A549 (cell line): ENCODE measurements at regions not wholly inside any gene's neighbourhood (a gene's known extent, or its start where the extent isn't known, plus 50 kb on each side); places are given as distances from the start of the nearest gene placed in this dataset.
A peak's percentile ranks its signal among the peaks of the same experiment; 100 is the strongest.

ENCODE experiments used
- ATAC-seq, 2 experiments: fragments of 200-7000 bp in 1 of 2; fragments of >200 bp in 1 of 2; cut with Nextera tagmentation in 1 of 2; cut with Tn5 transposase in 1 of 2; 3 replicates each; pipeline versions ENCODE4 v1.8.0 to v1.9.1; 2018 to 2020; ENCODE audit warnings: mild to moderate bottlenecking in 1 of 2, moderate library complexity in 1 of 2
- CTCF ChIA-PET: fragments of 300-600 bp; sonication (Branson Sonifier 250); formaldehyde crosslinking; extraction: SDS; loops from one replicate; lab custom pipeline; 2021; ENCODE audit warnings: antibody characterized with exemption, inconsistent platforms; lab: Yijun Ruan, JAX
- POLR2A ChIA-PET: fragments of 350-600 bp; formaldehyde crosslinking; extraction: SDS; loops from one replicate; lab custom pipeline; 2021; ENCODE audit warnings: antibody characterized with exemption, inconsistent platforms; lab: Yijun Ruan, JAX
- DNase-seq, 2 experiments: peaks; one replicate each; pipeline versions ENCODE4 v3.0.0 to v3.0.0-alpha.2; 2011 to 2016; ENCODE audit warnings: low read depth in 1 of 2, low spot score in 1 of 2
- FAIRE-seq: peaks from 2 replicates; lab custom pipeline; 2011; peaks lifted over from hg19 to GRCh38; lab: Jason Lieb, UNC
- H3K27ac ChIP-seq, 2 experiments: fragments of >200 bp; sonication (Bioruptor Twin); formaldehyde crosslinking; 3 replicates each; pipeline ENCODE4 v1.5.1; 2016 to 2017
- H3K4me1 ChIP-seq: fragments of >200 bp; sonication (Bioruptor Twin); formaldehyde crosslinking; 3 replicates; pipeline ENCODE4 v1.6.1; 2016
- H3K4me2 ChIP-seq: fragments of >200 bp; sonication (Bioruptor Twin); formaldehyde crosslinking; 3 replicates; pipeline ENCODE4 v1.6.1; 2016
- H3K4me3 ChIP-seq: fragments of >200 bp; sonication (Bioruptor Twin); formaldehyde crosslinking; 3 replicates; pipeline ENCODE4 v1.5.1; 2016
- H3K9me3 ChIP-seq: fragments of >200 bp; sonication (Bioruptor Twin); formaldehyde crosslinking; 3 replicates; pipeline ENCODE4 v1.6.1; 2016
- CBX8 ChIP-seq: fragments of 200-600 bp; sonication (generic); IDR thresholded peaks from 2 replicates; pipeline ENCODE4 v1.6.1; 2016
- CEBPB ChIP-seq, 2 experiments: fragments of >200 bp in 1 of 2; sonication (Bioruptor Twin) in 1 of 2; formaldehyde crosslinking in 1 of 2; IDR thresholded peaks; 2 replicates each; pipeline ENCODE4 v1.6.1; 2012 to 2016
- CHD2 ChIP-seq: fragments of 150-350 bp; IDR thresholded peaks from 2 replicates; pipeline ENCODE4 v1.6.1; 2014; ENCODE audit warnings: low read length; ENCODE audit not compliant: partially characterized antibody
- CHD4 ChIP-seq: fragments of 200-600 bp; sonication (generic); IDR thresholded peaks from 2 replicates; pipeline ENCODE4 v1.6.1; 2016; ENCODE audit warnings: antibody characterized with exemption, mild to moderate bottlenecking, borderline replicate concordance
- EHF ChIP-seq: fragments of 250-450 bp; sonication (Bioruptor Pico); IDR thresholded peaks from 2 replicates; pipeline ENCODE4 v1.5.0; 2020; ENCODE audit warnings: mild to moderate bottlenecking
- EP300 ChIP-seq, 2 experiments: fragments of >200 bp; sonication (Bioruptor Twin); formaldehyde crosslinking; IDR thresholded peaks; 2 replicates in 1 of 2; 3 replicates in 1 of 2; pipeline ENCODE4 v1.6.1; 2016 to 2017
- FOXS1 ChIP-seq: fragments of 250-450 bp; sonication (Bioruptor Pico); IDR thresholded peaks from 2 replicates; pipeline ENCODE4 v1.5.0; 2020; ENCODE audit warnings: mild to moderate bottlenecking, moderate library complexity
- HDAC2 ChIP-seq: fragments of 200-600 bp; sonication (generic); IDR thresholded peaks from 2 replicates; pipeline ENCODE4 v1.6.1; 2016
- HEYL ChIP-seq: fragments of 250-450 bp; sonication (Bioruptor Pico); IDR thresholded peaks from 2 replicates; pipeline ENCODE4 v1.8.0; 2021; ENCODE audit warnings: mild to moderate bottlenecking, moderate library complexity
- HOXA7 ChIP-seq: fragments of 250-450 bp; sonication (Bioruptor Pico); IDR thresholded peaks from 2 replicates; pipeline ENCODE4 v1.5.0; 2020; ENCODE audit warnings: mild to moderate bottlenecking, moderate library complexity
- HOXB5 ChIP-seq: fragments of 250-450 bp; sonication (Bioruptor Pico); IDR thresholded peaks from 2 replicates; pipeline ENCODE4 v1.5.0; 2020; ENCODE audit warnings: mild to moderate bottlenecking, moderate library complexity
- JUNB ChIP-seq: fragments of >200 bp; sonication (Bioruptor Twin); formaldehyde crosslinking; IDR thresholded peaks from 2 replicates; pipeline ENCODE4 v1.6.1; 2016
- KDM5A ChIP-seq: fragments of 200-600 bp; sonication (generic); IDR thresholded peaks from 2 replicates; pipeline ENCODE4 v1.6.1; 2016; ENCODE audit warnings: antibody characterized with exemption, mild to moderate bottlenecking
- MAFK ChIP-seq: fragments of 450-650 bp; IDR thresholded peaks from 2 replicates; pipeline ENCODE4 v1.6.1; 2014; ENCODE audit not compliant: partially characterized antibody
- NPAS2 ChIP-seq: fragments of 250-450 bp; sonication (Bioruptor Pico); IDR thresholded peaks from 2 replicates; pipeline ENCODE4 v1.8.0; 2022; ENCODE audit warnings: mild to moderate bottlenecking, moderate library complexity, borderline replicate concordance
- RAD21 ChIP-seq, 2 experiments: fragments of >200 bp in 1 of 2; sonication (Bioruptor Twin) in 1 of 2; formaldehyde crosslinking in 1 of 2; IDR thresholded peaks in 1 of 2; conservative IDR thresholded peaks in 1 of 2; 2 replicates in 1 of 2; 3 replicates in 1 of 2; pipeline ENCODE4 v1.6.1; 2012 to 2018; ENCODE audit warnings: inconsistent platforms in 1 of 2
- RARB ChIP-seq: fragments of 250-450 bp; sonication (Bioruptor Pico); IDR thresholded peaks from 2 replicates; pipeline ENCODE4 v1.8.0; 2021; ENCODE audit warnings: mild to moderate bottlenecking, moderate library complexity
- ZNF302 ChIP-seq: fragments of 250-450 bp; sonication (Bioruptor Pico); IDR thresholded peaks from 2 replicates; pipeline ENCODE4 v1.9.0; 2021; ENCODE audit warnings: inconsistent platforms, mild to moderate bottlenecking, moderate library complexity
- WGBS: methylation state at CpG from one replicate; pipeline ENCODE4 v1.1.6; 2017; ENCODE audit errors: missing lambda C conversion rate; 5-methylcytosine and 5-hydroxymethylcytosine counted together
- TF ChIP-seq, protein P1 (sequence below): fragments of >200 bp; sonication (Bioruptor Twin); formaldehyde crosslinking; IDR thresholded peaks from 2 replicates; pipeline ENCODE4 v1.6.1; 2016
- TF ChIP-seq, protein P2 (sequence below): fragments of >200 bp; sonication (Bioruptor Twin); formaldehyde crosslinking; IDR thresholded peaks from 3 replicates; pipeline ENCODE4 v1.5.1; 2016
- TF ChIP-seq, protein P3 (sequence below): IDR thresholded peaks from 2 replicates; pipeline ENCODE4 v1.6.1; 2012
- TF ChIP-seq, protein P4 (sequence below): IDR thresholded peaks from 2 replicates; pipeline ENCODE4 v1.6.1; 2012
- TF ChIP-seq, protein P5 (sequence below): fragments of 200-600 bp; sonication (generic); IDR thresholded peaks from 2 replicates; pipeline ENCODE4 v1.6.1; 2016; ENCODE audit warnings: antibody characterized with exemption, mild to moderate bottlenecking, moderate library complexity
- TF ChIP-seq, protein P6 (sequence below): fragments of >200 bp; sonication (Bioruptor Twin); formaldehyde crosslinking; IDR thresholded peaks from 3 replicates; pipeline ENCODE4 v1.6.1; 2016

DNA sequence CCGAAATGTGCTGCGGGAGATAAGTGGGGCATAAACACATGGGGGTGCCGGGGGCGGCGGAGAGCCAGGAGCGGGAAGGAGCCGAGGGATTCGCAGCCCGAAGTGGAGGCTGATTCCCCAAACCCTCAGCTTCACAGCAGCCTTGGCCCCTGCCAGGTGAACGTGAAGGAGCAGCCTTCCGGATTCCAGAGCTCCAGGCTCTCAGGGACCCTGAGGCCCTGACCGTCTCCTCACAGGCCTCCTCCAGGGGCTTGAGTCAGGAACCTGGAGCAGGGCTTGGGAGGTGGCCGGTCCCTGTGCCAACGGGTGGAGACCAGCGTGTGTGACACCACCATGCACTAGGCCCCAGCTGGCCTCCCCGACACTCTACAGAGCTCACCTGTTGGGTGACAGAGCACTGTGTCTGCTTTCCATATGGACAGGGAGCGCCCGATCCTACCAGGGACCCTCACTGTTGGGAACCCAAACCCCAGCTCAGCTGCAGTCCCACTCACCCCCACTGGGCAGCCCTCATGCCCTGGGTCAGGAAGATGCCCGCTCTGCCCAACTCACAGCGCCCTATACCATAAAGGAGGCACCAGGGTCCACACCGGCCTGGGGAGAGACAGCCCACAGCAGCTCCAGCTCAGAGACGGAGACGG, 117.6 kb upstream of the OTOS start:
- no peak for DNase-seq
- 88% methylated on average over 17 of the region's 23 CpGs for WGBS
- peaks cover 8% of the 10 kb centered on the region; the same call in 2 of the 3 replicates for H3K9me3 ChIP-seq
- H3K27ac ChIP-seq: no peak overlapping the region
- no peak overlapping the region for H3K4me2 ChIP-seq
- H3K4me1 ChIP-seq: peaks cover 15% of the 10 kb centered on the region; the same call in 2 of the 3 replicates
- peak in 1 of 2 experiments; percentile 18; a peak in 2 of 6 replicates for ATAC-seq
- no peak for TF ChIP-seq CEBPB (IDR thresholded peaks at IDR 0.05)
- no peak for TF ChIP-seq HOXA7 (CRISPR knock-in tag)
- TF ChIP-seq, protein P1, sequence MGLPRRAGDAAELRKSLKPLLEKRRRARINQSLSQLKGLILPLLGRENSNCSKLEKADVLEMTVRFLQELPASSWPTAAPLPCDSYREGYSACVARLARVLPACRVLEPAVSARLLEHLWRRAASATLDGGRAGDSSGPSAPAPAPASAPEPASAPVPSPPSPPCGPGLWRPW: no peak
- TF ChIP-seq, protein P2, sequence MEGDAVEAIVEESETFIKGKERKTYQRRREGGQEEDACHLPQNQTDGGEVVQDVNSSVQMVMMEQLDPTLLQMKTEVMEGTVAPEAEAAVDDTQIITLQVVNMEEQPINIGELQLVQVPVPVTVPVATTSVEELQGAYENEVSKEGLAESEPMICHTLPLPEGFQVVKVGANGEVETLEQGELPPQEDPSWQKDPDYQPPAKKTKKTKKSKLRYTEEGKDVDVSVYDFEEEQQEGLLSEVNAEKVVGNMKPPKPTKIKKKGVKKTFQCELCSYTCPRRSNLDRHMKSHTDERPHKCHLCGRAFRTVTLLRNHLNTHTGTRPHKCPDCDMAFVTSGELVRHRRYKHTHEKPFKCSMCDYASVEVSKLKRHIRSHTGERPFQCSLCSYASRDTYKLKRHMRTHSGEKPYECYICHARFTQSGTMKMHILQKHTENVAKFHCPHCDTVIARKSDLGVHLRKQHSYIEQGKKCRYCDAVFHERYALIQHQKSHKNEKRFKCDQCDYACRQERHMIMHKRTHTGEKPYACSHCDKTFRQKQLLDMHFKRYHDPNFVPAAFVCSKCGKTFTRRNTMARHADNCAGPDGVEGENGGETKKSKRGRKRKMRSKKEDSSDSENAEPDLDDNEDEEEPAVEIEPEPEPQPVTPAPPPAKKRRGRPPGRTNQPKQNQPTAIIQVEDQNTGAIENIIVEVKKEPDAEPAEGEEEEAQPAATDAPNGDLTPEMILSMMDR: no peak
- TF ChIP-seq CHD4: no peak
- no peak for TF ChIP-seq RARB (CRISPR knock-in tag)
- no peak overlapping the region for H3K4me3 ChIP-seq
- CTCF ChIA-PET: interaction anchor here (2.6 to 2.8 kb wide), 2 partner anchors 25 kb away, joined by 9 to 10 read pairs; no protein-coding TSS in a partner anchor
- POLR2A ChIA-PET: no interaction called here
- no peak for FAIRE-seq

DNA sequence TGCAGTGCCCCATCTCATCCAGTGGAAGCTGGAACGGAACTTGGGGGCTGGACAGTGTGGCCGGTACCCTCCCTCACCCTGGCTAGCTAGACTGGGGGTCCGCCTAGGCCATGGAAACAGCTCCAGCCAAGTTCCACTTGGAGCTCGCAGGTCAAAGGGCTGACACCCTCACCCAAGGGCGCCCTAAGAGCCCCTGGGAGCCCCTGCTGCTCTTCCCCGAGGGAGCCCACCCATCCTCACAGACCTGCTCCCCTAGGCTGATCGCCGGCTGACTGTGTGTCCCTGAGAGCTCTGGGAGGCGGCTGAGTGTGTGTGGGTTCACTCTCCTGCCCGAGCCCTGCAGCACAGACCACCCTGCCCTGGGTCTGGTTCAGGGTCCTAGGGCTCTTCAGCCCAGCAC, 118.2 kb upstream of the OTOS start:
- no peak overlapping the region for H3K27ac ChIP-seq
- WGBS: 79% methylated on average over 2 of the region's 10 CpGs
- no peak for FAIRE-seq

DNA sequence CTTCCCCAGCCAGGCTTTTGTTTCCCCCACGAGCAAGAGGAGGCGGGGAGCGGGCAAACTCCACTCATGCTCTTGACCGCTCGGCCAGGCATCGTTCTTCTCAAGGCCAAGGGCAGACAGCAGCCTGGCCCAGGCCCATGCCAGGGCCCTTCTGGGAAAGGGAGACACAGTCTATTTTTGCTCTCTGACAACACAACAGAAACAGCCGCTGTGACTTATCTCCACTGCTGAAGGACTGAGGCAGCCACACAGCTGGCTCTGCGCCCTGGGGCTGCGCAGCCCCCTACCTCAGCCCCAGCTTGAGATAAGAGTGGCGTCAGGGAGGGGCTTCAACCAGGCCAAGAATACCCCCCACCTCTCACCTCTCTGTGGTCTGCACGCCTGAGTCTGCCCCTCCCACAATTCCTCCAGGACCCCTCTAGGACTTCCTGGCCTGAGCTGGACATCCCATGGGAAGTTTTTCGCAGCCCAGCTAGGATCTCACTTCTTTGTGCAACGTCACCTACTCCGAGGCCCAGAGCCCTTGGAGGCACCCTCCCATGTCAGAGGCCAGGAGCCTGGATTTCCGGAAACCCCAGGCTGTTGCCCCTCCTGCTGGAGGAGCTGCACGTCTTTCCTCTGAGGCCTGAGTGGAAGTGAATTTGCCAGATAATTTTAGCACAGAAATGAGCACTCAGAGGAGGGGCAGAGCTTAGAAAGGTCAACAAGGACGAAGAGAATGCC, 118.9 kb upstream of the OTOS start:
- WGBS: 73% methylated on average over 13 of the region's 17 CpGs
- Histone ChIP-seq H3K4me3 (no peak overlapping the region), H3K9me3 (peaks cover 15% of the 10 kb centered on the region; the same call in 2 of the 3 replicates), H3K4me2 (no peak overlapping the region), H3K27ac (no peak overlapping the region), H3K4me1 (peaks cover 15% of the 10 kb centered on the region; the same call in 2 of the 3 replicates)
- ChIA-PET CTCF (interaction anchor here (1.1 to 2.6 kb wide), 2 partner anchors 10 to 27 kb away, joined by 4 to 9 read pairs; no protein-coding TSS in a partner anchor), POLR2A (no interaction called here)
- FAIRE-seq (no peak), DNase-seq (no peak), ATAC-seq (no peak)
- TF ChIP-seq HEYL (CRISPR knock-in tag): no peak
- TF ChIP-seq ZNF302 (CRISPR knock-in tag): no peak
- TF ChIP-seq, protein P3, sequence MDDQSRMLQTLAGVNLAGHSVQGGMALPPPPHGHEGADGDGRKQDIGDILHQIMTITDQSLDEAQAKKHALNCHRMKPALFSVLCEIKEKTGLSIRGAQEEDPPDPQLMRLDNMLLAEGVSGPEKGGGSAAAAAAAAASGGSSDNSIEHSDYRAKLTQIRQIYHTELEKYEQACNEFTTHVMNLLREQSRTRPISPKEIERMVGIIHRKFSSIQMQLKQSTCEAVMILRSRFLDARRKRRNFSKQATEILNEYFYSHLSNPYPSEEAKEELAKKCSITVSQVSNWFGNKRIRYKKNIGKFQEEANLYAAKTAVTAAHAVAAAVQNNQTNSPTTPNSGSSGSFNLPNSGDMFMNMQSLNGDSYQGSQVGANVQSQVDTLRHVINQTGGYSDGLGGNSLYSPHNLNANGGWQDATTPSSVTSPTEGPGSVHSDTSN: no peak
- TF ChIP-seq JUNB: no peak
- no peak for TF ChIP-seq HDAC2
- TF ChIP-seq CHD2: no peak
- TF ChIP-seq EP300 (IDR thresholded peaks at IDR 0.05): no peak
- no peak for TF ChIP-seq HOXB5
- TF ChIP-seq RAD21 (conservative IDR thresholded peaks at IDR 0.05 in 1 of 2, IDR thresholded peaks at IDR 0.05 in 1 of 2): no peak
- TF ChIP-seq, protein P4, sequence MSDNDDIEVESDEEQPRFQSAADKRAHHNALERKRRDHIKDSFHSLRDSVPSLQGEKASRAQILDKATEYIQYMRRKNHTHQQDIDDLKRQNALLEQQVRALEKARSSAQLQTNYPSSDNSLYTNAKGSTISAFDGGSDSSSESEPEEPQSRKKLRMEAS: no peak
- no peak for TF ChIP-seq MAFK
- TF ChIP-seq, protein P1: no peak
- no peak for TF ChIP-seq CBX8
- TF ChIP-seq EHF (CRISPR knock-in tag): no peak
- TF ChIP-seq, protein P5, sequence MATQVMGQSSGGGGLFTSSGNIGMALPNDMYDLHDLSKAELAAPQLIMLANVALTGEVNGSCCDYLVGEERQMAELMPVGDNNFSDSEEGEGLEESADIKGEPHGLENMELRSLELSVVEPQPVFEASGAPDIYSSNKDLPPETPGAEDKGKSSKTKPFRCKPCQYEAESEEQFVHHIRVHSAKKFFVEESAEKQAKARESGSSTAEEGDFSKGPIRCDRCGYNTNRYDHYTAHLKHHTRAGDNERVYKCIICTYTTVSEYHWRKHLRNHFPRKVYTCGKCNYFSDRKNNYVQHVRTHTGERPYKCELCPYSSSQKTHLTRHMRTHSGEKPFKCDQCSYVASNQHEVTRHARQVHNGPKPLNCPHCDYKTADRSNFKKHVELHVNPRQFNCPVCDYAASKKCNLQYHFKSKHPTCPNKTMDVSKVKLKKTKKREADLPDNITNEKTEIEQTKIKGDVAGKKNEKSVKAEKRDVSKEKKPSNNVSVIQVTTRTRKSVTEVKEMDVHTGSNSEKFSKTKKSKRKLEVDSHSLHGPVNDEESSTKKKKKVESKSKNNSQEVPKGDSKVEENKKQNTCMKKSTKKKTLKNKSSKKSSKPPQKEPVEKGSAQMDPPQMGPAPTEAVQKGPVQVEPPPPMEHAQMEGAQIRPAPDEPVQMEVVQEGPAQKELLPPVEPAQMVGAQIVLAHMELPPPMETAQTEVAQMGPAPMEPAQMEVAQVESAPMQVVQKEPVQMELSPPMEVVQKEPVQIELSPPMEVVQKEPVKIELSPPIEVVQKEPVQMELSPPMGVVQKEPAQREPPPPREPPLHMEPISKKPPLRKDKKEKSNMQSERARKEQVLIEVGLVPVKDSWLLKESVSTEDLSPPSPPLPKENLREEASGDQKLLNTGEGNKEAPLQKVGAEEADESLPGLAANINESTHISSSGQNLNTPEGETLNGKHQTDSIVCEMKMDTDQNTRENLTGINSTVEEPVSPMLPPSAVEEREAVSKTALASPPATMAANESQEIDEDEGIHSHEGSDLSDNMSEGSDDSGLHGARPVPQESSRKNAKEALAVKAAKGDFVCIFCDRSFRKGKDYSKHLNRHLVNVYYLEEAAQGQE: no peak

More for the DNA sequence above, 118.2 kb upstream of the OTOS start:
- TF ChIP-seq FOXS1 (CRISPR knock-in tag): no peak
- no peak for TF ChIP-seq RARB (CRISPR knock-in tag)
- TF ChIP-seq, protein P6, sequence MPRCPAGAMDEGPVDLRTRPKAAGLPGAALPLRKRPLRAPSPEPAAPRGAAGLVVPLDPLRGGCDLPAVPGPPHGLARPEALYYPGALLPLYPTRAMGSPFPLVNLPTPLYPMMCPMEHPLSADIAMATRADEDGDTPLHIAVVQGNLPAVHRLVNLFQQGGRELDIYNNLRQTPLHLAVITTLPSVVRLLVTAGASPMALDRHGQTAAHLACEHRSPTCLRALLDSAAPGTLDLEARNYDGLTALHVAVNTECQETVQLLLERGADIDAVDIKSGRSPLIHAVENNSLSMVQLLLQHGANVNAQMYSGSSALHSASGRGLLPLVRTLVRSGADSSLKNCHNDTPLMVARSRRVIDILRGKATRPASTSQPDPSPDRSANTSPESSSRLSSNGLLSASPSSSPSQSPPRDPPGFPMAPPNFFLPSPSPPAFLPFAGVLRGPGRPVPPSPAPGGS: no peak
- no peak for TF ChIP-seq KDM5A
- TF ChIP-seq CHD2: no peak
- TF ChIP-seq NPAS2: no peak
- no peak for DNase-seq
- Histone ChIP-seq H3K4me1 (peaks cover 15% of the 10 kb centered on the region; the same call in 2 of the 3 replicates), H3K4me3 (no peak overlapping the region), H3K4me2 (no peak overlapping the region), H3K9me3 (peaks cover 15% of the 10 kb centered on the region; the same call in 2 of the 3 replicates)
- POLR2A ChIA-PET: no interaction called here
- ATAC-seq: no peak
- CTCF ChIA-PET: interaction anchor here (2.6 kb wide), 1 partner anchor 26 kb away, joined by 9 read pairs; no protein-coding TSS in a partner anchor
